AG04450 (cell line): ENCODE measurements at regions not wholly inside any gene's neighbourhood (a gene's known extent, or its start where the extent isn't known, plus 50 kb on each side); places are given as distances from the start of the nearest gene placed in this dataset.

Experiments
- CTCF ChIA-PET: fragments of 300-600, 350-600 bp; formaldehyde crosslinking; extraction: SDS; loops from one replicate; lab custom pipeline; 2022; ENCODE audit warnings: antibody characterized with exemption, inconsistent platforms; lab: Charles Lee
- POLR2A ChIA-PET: fragments of 350-600 bp; formaldehyde crosslinking; extraction: SDS; loops from one replicate; lab custom pipeline; 2021; ENCODE audit warnings: antibody characterized with exemption, inconsistent platforms; lab: Yijun Ruan, JAX
- DNase-seq: peaks from one replicate; pipeline ENCODE4 v3.0.0-alpha.2; 2011; ENCODE audit warnings: low read depth, low spot score
- H3K27ac ChIP-seq: one replicate; pipeline ENCODE4 v1.5.1; 2012; ENCODE audit warnings: low read depth, low read length, control low read depth
- H3K27me3 ChIP-seq: one replicate; pipeline ENCODE4 v1.6.0; 2012; ENCODE audit warnings: low read length; ENCODE audit not compliant: control insufficient read depth, insufficient read depth
- H3K4me3 ChIP-seq: 2 replicates; pipeline ENCODE4 v1.5.1; 2011; ENCODE audit warnings: mild to moderate bottlenecking, low read depth, low read length, control low read depth
- H3K9me3 ChIP-seq: 2 replicates; pipeline ENCODE4 v1.5.1; 2012; ENCODE audit warnings: low read length; ENCODE audit not compliant: control insufficient read depth, insufficient read depth
- CTCF ChIP-seq: IDR thresholded peaks from 2 replicates; pipeline ENCODE4 v1.5.1; 2011; ENCODE audit warnings: low read depth, low read length, control low read depth, inconsistent platforms

- ChIA-PET CTCF (no interaction called here), POLR2A (no interaction called here)
These were observed 372.3 kb upstream of the MON1B start for GRCh38 chr16:76818606-76819181.

GRCh38 chr16:76819226-76819916 lies 371.6 kb upstream of the MON1B start:
- H3K27ac ChIP-seq = no peak overlapping the region
- no peak for DNase-seq
- POLR2A ChIA-PET = no interaction called here
- no peaks in the 10 kb centered on the region for H3K9me3 ChIP-seq
- CTCF ChIA-PET = no interaction called here
- no peaks in the 10 kb centered on the region for H3K27me3 ChIP-seq
- no peak for TF ChIP-seq CTCF
- no peak overlapping the region for H3K4me3 ChIP-seq

More at GRCh38 chr16:76818606-76819181, 372.3 kb upstream of the MON1B start:
- no peaks in the 10 kb centered on the region for H3K9me3 ChIP-seq
- H3K27me3 ChIP-seq = no peaks in the 10 kb centered on the region
- no peak for DNase-seq
- no peak overlapping the region for H3K27ac ChIP-seq
- TF ChIP-seq CTCF = no peak
- H3K4me3 ChIP-seq = no peak overlapping the region

GRCh38 chr16:76824221-76824620 lies 366.8 kb upstream of the MON1B start:
- H3K9me3 ChIP-seq = no peaks in the 10 kb centered on the region
- no peak for TF ChIP-seq CTCF
- H3K27ac ChIP-seq = no peak overlapping the region
- no peak for DNase-seq
- H3K27me3 ChIP-seq = no peaks in the 10 kb centered on the region
- ChIA-PET POLR2A (no interaction called here), CTCF (no interaction called here)
- H3K4me3 ChIP-seq = no peak overlapping the region

GRCh38 chr16:76824791-76825190 lies 366.2 kb upstream of the MON1B start:
- CTCF ChIA-PET = no interaction called here
- H3K27ac ChIP-seq = no peak overlapping the region
- H3K9me3 ChIP-seq = no peaks in the 10 kb centered on the region
- TF ChIP-seq CTCF = no peak
- no peak for DNase-seq
- POLR2A ChIA-PET = no interaction called here
- H3K4me3 ChIP-seq = no peak overlapping the region
- no peaks in the 10 kb centered on the region for H3K27me3 ChIP-seq

GRCh38 chr16:76835339-76835738 lies 355.7 kb upstream of the MON1B start:
- no peak for TF ChIP-seq CTCF
- H3K9me3 ChIP-seq = peaks cover 7% of the 10 kb centered on the region; the same call in 1 of the 2 replicates
- DNase-seq = no peak
- H3K4me3 ChIP-seq = no peak overlapping the region
- no peak overlapping the region for H3K27ac ChIP-seq
- ChIA-PET CTCF (no interaction called here), POLR2A (no interaction called here)
- no peaks in the 10 kb centered on the region for H3K27me3 ChIP-seq
